Stromal cell of bone marrow (primary cell): ENCODE measurements at regions not wholly inside any gene's neighbourhood (a gene's known extent, or its start where the extent isn't known, plus 50 kb on each side); places are given as distances from the start of the nearest gene placed in this dataset.
A peak's percentile ranks its signal among the peaks of the same experiment; 100 is the strongest.
"Not testable (repeated sequence)": the region's sequence is repeated elsewhere in the genome, so short reads cannot be mapped to it uniquely, and the experiment has no call there.

ENCODE experiments used
- DNase-seq: peaks from one replicate; pipeline ENCODE4 v3.0.0-alpha.2; 2012; ENCODE audit warnings: low read depth

- DNase-seq, result no peak
These were observed 67.4 kb downstream of the SNTN start for GRCh38 chr3:63719796-63720445.

GRCh38 chr3:63720951-63721350 is 68.5 kb downstream of the SNTN start:
- DNase-seq, result not testable (repeated sequence)

DNA sequence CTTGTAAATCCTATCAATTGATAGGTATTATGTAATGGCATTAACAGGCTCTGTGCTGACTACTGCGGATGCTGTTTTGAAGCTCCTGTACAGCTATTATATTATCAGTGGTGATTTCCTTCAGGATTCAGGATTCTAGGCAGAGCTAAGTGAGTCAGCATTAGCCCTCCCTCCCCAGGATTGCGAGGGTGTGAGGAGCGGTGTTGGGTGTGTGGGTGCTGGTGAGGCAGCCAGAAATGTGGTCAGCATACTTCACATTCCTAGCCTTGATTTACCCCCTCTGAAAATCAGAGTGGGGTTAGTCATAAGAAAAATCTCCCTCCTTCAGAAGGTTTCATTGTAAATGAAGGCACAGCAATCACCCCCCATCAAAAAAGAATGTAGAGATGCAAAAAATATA is 72.5 kb downstream of the SNTN start:
- DNase-seq, result peak; percentile 39

- DNase-seq, result no peak
These were observed 74.2 kb downstream of the SNTN start for GRCh38 chr3:63726656-63727055.

GRCh38 chr3:63727233-63727632 is 74.8 kb downstream of the SNTN start:
- DNase-seq, result no peak

GRCh38 chr3:63731866-63732265 is 79.4 kb downstream of the SNTN start:
- DNase-seq, result no peak

GRCh38 chr3:63733278-63733677 is 80.8 kb downstream of the SNTN start:
- not testable (repeated sequence) for DNase-seq

DNA sequence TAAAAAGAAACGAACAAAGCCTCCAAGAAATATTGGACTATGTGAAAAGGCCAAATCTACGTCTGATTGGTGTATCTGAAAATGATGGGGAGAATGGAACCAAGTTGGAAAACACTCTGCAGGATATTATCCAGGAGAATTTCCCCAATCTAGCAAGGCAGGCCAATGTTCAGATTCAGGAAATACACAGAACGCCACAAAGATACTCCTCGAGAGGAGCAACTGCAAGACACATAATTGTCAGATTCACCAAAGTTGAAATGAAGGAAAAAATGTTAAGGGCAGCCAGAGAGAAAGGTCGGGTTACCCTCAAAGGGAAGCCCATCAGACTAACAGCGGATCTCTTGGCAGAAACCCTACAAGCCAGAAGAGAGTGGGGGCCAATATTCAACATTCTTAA is 82.2 kb downstream of the SNTN start:
- DNase-seq, result not testable (repeated sequence)

- DNase-seq, result not testable (repeated sequence)
These were observed 82.3 kb upstream of the C3orf49 start for GRCh38 chr3:63736757-63737156.

DNA sequence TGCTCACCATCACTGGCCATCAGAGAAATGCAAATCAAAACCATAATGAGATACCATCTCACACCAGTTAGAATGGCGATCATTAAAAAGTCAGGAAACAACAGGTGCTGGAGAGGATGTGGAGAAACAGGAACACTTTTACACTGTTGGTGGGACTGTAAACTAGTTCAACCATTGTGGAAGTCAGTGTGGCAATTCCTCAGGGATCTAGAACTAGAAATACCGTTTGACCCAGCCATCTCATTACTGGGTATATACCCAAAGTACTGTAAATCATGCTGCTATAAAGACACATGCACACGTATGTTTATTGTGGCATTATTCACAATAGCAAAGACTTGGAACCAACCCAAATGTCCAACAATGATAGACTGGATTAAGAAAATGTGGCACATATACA is 80.5 kb upstream of the C3orf49 start:
- DNase-seq, result not testable (repeated sequence)

DNA sequence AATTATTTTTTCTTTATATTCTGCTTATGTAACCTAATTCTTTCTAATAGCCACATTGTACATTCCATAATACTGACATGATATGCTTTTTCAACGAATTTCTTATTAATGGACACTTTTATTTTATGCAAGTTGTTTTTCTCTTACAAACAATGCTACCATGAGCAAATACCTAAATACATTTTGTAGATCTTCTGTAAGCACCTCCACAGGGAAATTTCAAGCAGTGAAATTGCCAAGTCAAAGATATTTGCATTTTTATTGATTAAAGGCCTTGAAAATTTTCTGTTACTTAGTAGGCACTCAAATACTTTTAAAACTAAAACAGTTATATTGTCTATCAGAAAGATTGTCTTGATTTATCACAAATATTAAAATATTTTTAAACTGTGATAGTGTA is 79.6 kb upstream of the C3orf49 start:
- no peak for DNase-seq

DNA sequence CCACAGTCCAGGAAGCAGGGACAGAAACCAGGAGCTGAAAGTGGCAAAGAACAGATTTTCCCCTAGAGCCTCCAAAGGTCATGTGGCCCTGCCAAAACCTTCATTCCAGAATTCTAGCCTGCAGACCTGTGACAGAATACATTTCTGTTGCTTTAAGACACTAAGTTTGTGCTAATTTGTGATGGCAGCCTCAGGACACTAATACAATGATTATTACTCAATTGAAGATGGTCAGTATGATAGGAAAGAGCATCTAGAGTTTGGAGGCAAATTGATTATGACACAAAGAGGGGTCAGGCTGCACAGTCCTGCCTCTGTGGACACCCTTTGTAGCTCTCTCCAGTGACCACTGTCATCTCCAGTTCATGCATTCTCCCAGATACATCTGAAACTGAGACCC is 79.0 kb upstream of the C3orf49 start:
- DNase-seq, result no peak

GRCh38 chr3:63744693-63745092 is 74.4 kb upstream of the C3orf49 start:
- not testable (repeated sequence) for DNase-seq

- DNase-seq, result no peak
These were observed 73.3 kb upstream of the C3orf49 start for GRCh38 chr3:63745757-63746156.

DNA sequence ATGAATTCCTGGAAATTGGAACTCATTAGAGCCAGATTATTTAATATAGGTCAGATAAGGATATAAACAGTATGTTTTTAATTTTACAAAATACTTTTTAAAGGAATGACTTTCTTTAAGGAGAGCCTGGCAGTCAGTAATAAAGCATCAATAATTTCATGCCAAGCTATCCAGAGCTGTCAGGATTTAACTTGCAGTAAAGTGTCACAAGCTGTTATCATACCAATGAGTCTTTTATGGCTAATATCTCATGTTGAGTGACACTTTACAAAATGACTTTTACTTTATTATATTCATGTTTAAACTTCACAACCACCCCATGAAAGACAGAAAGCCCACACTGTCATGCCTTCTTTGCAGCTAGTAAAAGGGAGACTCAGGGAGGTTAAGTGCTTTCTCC is 72.9 kb upstream of the C3orf49 start:
- no peak for DNase-seq

DNA sequence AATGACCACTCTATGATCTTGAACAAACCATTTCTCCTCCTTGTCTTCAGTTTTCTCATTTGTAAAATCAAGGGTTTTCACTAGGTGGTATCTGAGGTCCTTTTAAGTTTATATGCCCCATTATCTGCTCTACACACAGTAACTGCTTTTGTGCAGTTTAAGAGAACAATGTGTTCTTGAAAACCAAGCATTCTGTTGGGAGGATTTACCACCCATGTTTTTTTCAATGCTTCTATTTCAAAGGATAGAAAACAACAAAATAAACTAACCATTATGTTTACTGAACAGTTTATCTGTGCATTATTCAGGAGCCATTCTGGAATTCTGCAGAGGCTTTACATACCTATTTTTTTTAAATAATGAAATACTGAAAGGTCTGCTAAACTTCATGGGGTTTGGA is 67.6 kb upstream of the C3orf49 start:
- DNase-seq, result no peak

DNA sequence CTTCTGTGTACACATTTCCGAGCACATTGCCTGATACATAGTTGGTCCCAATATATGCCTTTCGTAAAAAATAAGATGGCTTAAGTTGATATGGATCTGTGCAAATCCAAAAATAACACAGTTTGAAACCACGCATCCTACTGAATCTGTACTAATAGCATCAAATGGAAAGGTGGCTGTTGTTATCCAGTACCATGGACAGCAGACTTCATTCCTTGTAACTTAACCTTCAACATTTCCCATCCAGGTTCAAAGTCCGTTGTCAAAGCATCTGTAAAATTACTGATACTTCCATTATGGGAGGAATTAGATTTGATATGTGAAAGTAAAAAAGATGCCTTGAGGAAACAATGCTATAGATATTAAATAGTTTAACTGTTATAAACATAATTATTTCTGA is 65.5 kb upstream of the C3orf49 start:
- peak; percentile 9 for DNase-seq

DNA sequence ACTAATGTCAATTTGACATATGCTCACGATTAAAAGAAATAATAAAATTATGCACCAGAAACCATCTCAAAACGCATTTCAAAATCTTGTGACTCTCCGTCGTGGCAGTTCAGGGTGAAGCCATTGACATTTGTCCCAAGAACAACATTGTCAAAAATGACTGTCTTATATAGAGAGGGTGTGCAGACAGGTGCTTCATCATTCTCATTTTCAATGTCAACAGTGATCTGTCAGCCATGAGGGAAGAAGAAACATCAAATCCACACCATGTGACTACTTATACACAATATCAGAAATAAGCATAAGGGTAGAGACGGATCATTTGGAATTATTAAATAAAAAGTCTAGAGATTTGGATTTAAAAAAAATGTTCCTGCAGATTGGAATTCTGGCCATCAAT is 65.1 kb upstream of the C3orf49 start:
- no peak for DNase-seq

DNA sequence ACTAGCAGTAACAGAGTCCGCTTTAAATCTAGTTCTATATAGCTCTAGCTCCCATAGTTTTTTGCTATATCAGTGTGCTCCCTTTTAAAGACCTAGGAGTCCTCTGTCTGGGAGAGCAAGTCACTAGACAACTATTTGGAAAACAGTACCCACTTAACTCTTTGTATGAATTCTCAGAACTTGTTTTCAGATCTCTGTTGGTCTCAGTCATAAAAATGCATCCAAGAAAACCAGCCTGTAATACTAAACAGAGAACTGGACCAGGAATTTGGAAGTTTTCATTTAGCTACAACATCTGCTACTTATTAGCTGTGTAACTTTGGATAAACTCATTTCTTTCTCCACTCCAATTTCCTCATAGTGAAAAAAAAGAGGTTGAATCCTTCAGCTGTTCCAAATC is 56.9 kb upstream of the C3orf49 start:
- peak; percentile 59 for DNase-seq

GRCh38 chr3:63762934-63763550 is 56.1 kb upstream of the C3orf49 start:
- peak; percentile 50 for DNase-seq

GRCh38 chr3:63764511-63764910 is 54.6 kb upstream of the C3orf49 start:
- DNase-seq, result peak; percentile 5

- DNase-seq, result no peak
These were observed 52.8 kb upstream of the C3orf49 start for GRCh38 chr3:63766261-63766660.

- no peak for DNase-seq
These were observed 50.7 kb upstream of the C3orf49 start for GRCh38 chr3:63768386-63768785.

DNA sequence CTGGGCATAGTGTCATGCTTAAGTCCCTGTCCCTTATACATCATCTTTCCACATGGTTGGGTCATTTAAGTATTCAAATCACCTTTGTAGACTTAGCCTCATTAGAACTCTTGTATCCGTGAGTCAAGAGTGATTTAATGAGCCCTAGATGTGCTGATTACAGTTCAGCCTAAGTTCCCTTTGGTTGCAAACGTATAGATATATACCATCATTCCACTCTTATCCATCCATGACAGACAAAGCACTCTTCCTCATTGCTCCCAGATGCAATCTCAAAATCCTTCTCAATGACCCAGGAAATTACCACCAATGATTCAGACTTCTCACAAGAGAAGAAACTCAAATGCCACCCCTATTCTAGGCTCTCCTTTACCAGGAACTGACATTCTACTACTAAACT is 50.2 kb upstream of the C3orf49 start:
- DNase-seq, result no peak
